Lower leg skin (tissue), 3 donors: ENCODE measurements at regions not wholly inside any gene's neighbourhood (a gene's known extent, or its start where the extent isn't known, plus 50 kb on each side); places are given as distances from the start of the nearest gene placed in this dataset.

Source experiments
- CTCF ChIP-seq, 3 donors: fragments of 450-650 bp; IDR thresholded peaks; one replicate each; pipeline ENCODE4 v1.5.1; 2016; ENCODE audit warnings: antibody characterized with exemption in 3 of 3, mild to moderate bottlenecking in 3 of 3, moderate library complexity in 2 of 3
- POLR2A ChIP-seq, 2 donors: fragments of 450-650 bp; IDR thresholded peaks; one replicate each; pipeline ENCODE4 v1.6.1; 2016 to 2017; ENCODE audit warnings: antibody characterized with exemption in 2 of 2, mild to moderate bottlenecking in 1 of 2, moderate library complexity in 1 of 2

GRCh38 chr2:18824325-18824790, 235.0 kb upstream of the NT5C1B start:
- TF ChIP-seq POLR2A (IDR thresholded peaks at IDR 0.05): no peak
- no peak for TF ChIP-seq CTCF (IDR thresholded peaks at IDR 0.05)
